ENCODE measurements at regions not wholly inside any gene's neighbourhood (a gene's known extent, or its start where the extent isn't known, plus 50 kb on each side); places are given as distances from the start of the nearest gene placed in this dataset.

DNA sequence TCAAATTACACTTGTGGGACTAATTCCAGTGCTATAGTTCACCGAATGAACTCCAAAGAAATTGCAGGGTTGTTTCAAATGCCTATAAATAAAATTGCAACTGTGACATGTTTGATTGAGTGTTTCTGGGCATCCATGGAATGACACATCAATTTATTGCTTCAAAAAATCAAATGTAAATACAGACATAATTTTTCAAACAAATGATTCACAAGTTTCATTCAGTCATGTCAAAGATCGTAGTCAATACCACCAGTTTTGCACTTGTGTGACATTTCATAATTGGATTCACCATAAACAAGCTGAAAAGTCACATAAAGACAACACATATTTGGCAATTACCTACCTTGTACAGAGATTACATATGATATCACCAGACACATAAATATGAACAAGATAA is 350.8 kb downstream of the CDH2 start:
- Histone ChIP-seq H3K9ac (ENCODE audit: low read length) (no peak overlapping the region), H3K27me3 (ENCODE audit: control insufficient read depth, insufficient read depth, low read length) (no peaks in the 10 kb centered on the region), H3K27ac (ENCODE audit: low read depth, low read length) (no peak overlapping the region), H3K4me3 (ENCODE audit: low read depth, low read length) (no peak overlapping the region), H3K9me3 (ENCODE audit: control insufficient read depth, insufficient read depth, low read depth, low read length) (0 out of 2 replicates have a peak, but pooled peaks cover 6% of the 10 kb centered on the region), H3K4me1 (ENCODE audit: control insufficient read depth, insufficient read depth, low read length) (peaks cover 13% of the 10 kb centered on the region), H3K36me3 (ENCODE audit: control insufficient read depth, insufficient read depth, low read length) (no peaks in the 10 kb centered on the region)

DNA sequence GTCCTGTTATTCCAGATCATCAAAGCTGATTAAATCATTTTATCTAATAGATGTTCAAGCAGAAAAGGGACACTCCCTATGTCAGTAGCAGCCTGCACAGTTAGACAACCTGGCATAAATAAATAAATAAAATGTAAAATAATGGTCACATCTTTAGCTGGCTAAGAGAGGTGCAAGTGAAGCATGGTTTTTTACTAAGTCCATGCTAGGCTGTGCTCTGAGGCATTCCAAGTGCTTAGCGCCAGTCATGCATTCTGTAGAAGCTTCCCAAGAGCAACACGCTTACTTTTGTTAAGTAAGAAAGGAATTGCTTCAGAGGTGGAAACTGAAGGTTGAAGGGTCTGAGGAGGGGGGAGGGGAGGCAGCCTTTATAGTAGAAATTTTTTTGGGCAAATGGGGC is 351.2 kb downstream of the CDH2 start:
- H3K4me3 ChIP-seq (ENCODE audit: low read depth, low read length): no peak overlapping the region
- no peak overlapping the region for H3K27ac ChIP-seq (ENCODE audit: low read depth, low read length)
- 0 out of 2 replicates have a peak, but pooled peaks cover 6% of the 10 kb centered on the region for H3K9me3 ChIP-seq (ENCODE audit: control insufficient read depth, insufficient read depth, low read depth, low read length)
- peaks cover 13% of the 10 kb centered on the region for H3K4me1 ChIP-seq (ENCODE audit: control insufficient read depth, insufficient read depth, low read length)
- H3K27me3 ChIP-seq (ENCODE audit: control insufficient read depth, insufficient read depth, low read length): no peaks in the 10 kb centered on the region
- H3K36me3 ChIP-seq (ENCODE audit: control insufficient read depth, insufficient read depth, low read length): no peaks in the 10 kb centered on the region
- H3K9ac ChIP-seq (ENCODE audit: low read length): no peak overlapping the region

DNA sequence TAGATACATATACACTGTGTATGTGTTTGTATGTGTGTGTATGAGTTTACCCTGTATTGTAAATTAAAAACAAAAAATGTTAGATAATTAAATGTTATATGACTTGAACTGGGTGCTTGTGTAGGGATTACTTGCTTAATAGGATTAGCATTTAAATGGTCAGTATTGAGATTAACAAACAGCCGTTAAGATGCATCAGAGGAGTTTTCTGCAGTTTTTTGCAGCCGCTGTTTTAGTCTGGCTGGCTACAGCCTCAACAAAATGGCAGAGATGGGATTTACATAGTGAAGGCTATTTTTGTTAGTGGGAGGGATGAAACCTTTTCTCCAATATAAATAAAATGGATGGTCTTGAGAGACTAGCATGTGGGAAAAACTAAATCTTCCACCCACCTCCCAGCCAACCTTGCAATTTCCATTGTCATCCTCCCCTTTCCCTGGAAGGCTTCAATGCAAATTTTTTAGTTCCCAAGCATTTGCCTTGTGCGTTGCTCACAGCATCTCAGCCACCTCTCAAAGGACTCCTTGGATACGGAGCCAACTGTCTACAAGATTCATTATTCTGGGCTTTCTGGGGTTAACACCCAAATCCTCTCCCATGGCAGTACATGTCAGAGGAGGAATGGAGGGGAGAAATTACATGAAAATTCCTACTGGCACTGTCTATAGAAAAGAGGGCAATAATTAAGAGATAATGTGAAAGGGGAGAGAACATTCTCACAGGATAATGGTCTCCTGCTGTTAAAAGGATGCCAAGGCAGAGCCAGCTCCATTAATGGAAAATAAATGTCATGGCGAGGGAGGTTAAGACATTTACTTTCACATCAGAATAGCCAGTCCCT is 351.9 kb downstream of the CDH2 start:
- no peak overlapping the region for H3K27ac ChIP-seq (ENCODE audit: low read depth, low read length)

DNA sequence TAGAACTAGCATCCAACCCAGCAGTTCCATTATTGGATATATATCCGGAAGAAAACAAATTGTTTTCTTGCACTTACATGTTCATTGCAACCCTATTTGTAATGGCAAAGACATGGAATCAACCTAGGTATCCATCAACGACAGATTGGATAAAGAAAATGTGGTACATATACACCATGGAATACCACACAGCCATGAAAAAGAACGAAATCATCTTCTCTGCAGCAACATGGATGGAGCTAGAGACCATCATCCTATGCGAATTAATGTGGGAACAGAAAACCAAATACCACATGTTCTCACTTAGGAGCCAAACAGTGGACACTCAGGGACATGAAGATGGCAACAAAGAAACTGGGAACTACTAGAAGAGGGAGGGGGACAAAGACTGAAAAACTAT is 352.7 kb downstream of the CDH2 start:
- Histone ChIP-seq H3K4me1 (ENCODE audit: control insufficient read depth, insufficient read depth, low read length) (peaks cover 13% of the 10 kb centered on the region), H3K27ac (ENCODE audit: low read depth, low read length) (no peak overlapping the region), H3K9ac (ENCODE audit: low read length) (no peak overlapping the region), H3K4me3 (ENCODE audit: low read depth, low read length) (no peak overlapping the region), H3K27me3 (ENCODE audit: control insufficient read depth, insufficient read depth, low read length) (no peaks in the 10 kb centered on the region), H3K9me3 (ENCODE audit: control insufficient read depth, insufficient read depth, low read depth, low read length) (0 out of 2 replicates have a peak, but pooled peaks cover 6% of the 10 kb centered on the region), H3K36me3 (ENCODE audit: control insufficient read depth, insufficient read depth, low read length) (no peaks in the 10 kb centered on the region)

More for the DNA sequence above, 351.9 kb downstream of the CDH2 start:
- H3K4me3 ChIP-seq (ENCODE audit: low read depth, low read length): no peak overlapping the region
- H3K27me3 ChIP-seq (ENCODE audit: control insufficient read depth, insufficient read depth, low read length): no peaks in the 10 kb centered on the region
- no peak overlapping the region for H3K9ac ChIP-seq (ENCODE audit: low read length)
- H3K4me1 ChIP-seq (ENCODE audit: control insufficient read depth, insufficient read depth, low read length): peaks cover 13% of the 10 kb centered on the region
- 0 out of 2 replicates have a peak, but pooled peaks cover 6% of the 10 kb centered on the region for H3K9me3 ChIP-seq (ENCODE audit: control insufficient read depth, insufficient read depth, low read depth, low read length)
- H3K36me3 ChIP-seq (ENCODE audit: control insufficient read depth, insufficient read depth, low read length): no peaks in the 10 kb centered on the region

DNA sequence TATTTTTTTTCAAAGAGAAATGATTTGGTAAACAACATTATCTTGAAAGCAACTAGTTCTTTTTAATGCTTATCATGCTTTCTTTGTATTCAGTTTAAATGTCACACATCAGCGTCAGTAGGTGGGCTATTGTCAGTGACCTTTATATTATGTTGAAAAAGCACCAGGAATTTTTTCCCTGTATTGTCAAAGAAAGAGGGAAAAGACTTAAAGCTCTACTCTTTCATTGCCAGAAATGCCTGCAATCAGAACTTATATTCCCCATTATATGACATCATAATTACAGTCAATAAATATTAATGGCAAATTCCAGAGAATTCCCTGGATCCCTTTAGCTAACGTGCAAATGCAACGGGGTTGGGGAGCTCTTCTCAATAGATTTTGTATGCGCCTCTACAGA is 353.9 kb downstream of the CDH2 start:
- Histone ChIP-seq H3K4me1 (ENCODE audit: control insufficient read depth, insufficient read depth, low read length) (peaks cover 13% of the 10 kb centered on the region), H3K36me3 (ENCODE audit: control insufficient read depth, insufficient read depth, low read length) (no peaks in the 10 kb centered on the region), H3K4me3 (ENCODE audit: low read depth, low read length) (no peak overlapping the region), H3K27ac (ENCODE audit: low read depth, low read length) (no peak overlapping the region), H3K27me3 (ENCODE audit: control insufficient read depth, insufficient read depth, low read length) (no peaks in the 10 kb centered on the region), H3K9ac (ENCODE audit: low read length) (no peak overlapping the region), H3K9me3 (ENCODE audit: control insufficient read depth, insufficient read depth, low read depth, low read length) (0 out of 2 replicates have a peak, but pooled peaks cover 6% of the 10 kb centered on the region)

DNA sequence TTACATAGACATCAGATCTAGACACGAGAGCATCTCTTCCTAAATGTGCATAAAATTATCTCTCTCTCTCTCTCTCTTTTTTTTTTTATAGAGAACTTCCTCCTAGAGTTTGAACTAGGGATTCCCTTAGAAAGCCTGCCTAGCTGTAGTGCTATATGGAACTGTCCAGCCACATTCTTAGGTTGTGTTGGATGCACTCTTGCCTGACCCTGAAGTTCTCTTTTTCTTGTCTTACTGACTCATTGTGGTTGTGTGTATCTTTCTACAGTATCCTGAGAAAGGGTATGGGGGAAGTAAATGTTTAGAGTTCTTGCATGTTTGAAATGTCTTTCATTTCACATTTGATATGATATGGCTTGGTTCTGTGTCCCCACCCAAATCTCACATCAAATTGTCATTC is 368.2 kb downstream of the CDH2 start:
- Histone ChIP-seq H3K4me1 (ENCODE audit: control insufficient read depth, insufficient read depth, low read length) (no peaks in the 10 kb centered on the region), H3K36me3 (ENCODE audit: control insufficient read depth, insufficient read depth, low read length) (no peaks in the 10 kb centered on the region), H3K9me3 (ENCODE audit: control insufficient read depth, insufficient read depth, low read depth, low read length) (no peaks in the 10 kb centered on the region), H3K27ac (ENCODE audit: low read depth, low read length) (no peak overlapping the region), H3K27me3 (ENCODE audit: control insufficient read depth, insufficient read depth, low read length) (no peaks in the 10 kb centered on the region), H3K4me3 (ENCODE audit: low read depth, low read length) (no peak overlapping the region), H3K9ac (ENCODE audit: low read length) (no peak overlapping the region)

DNA sequence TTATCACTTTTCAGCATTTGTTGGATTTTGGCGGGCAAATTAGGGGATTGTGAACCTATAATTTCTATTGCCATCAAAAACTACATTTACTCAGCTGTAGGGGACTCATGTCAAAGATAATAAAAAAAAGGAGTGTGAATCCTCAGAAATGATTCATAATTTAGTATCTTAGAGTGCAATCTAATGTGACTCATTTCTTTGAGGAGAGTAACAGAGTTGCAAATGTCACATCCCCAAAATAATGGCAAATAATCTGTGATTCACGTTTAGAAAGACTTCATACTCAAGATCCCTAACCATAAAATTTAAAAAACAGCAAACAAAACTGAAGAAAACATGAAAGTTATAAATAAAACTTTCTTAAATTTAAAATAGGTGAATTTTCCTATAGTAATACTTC is 373.0 kb downstream of the CDH2 start:
- H3K36me3 ChIP-seq (ENCODE audit: control insufficient read depth, insufficient read depth, low read length): no peaks in the 10 kb centered on the region
- H3K4me1 ChIP-seq (ENCODE audit: control insufficient read depth, insufficient read depth, low read length): no peaks in the 10 kb centered on the region
- H3K27ac ChIP-seq (ENCODE audit: low read depth, low read length): no peak overlapping the region
- no peaks in the 10 kb centered on the region for H3K27me3 ChIP-seq (ENCODE audit: control insufficient read depth, insufficient read depth, low read length)
- H3K9ac ChIP-seq (ENCODE audit: low read length): no peak overlapping the region
- H3K9me3 ChIP-seq (ENCODE audit: control insufficient read depth, insufficient read depth, low read depth, low read length): no peaks in the 10 kb centered on the region
- no peak overlapping the region for H3K4me3 ChIP-seq (ENCODE audit: low read depth, low read length)

DNA sequence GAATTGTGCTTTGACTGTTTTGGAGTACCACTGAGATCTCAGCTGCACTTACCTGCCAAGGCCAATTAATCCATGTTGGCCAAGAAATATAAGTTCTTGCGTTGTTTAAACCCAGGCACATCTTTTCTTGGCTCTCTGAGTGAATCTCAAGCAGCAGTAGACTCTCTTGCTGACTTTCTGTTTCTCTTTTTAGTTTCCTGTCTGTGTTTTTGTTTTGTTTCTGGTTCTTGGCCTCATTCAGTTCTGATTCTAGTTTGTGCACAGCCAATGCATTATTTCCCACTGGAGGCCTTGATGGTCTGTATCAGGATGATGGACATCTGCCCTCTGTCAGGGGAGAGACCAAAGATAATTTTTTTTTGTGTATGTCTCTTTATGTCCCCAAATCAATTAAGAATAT is 379.4 kb downstream of the CDH2 start:
- Histone ChIP-seq H3K36me3 (ENCODE audit: control insufficient read depth, insufficient read depth, low read length) (no peaks in the 10 kb centered on the region), H3K4me1 (ENCODE audit: control insufficient read depth, insufficient read depth, low read length) (no peaks in the 10 kb centered on the region), H3K9me3 (ENCODE audit: control insufficient read depth, insufficient read depth, low read depth, low read length) (no peaks in the 10 kb centered on the region), H3K4me3 (ENCODE audit: low read depth, low read length) (no peak overlapping the region), H3K27ac (ENCODE audit: low read depth, low read length) (no peak overlapping the region), H3K9ac (ENCODE audit: low read length) (no peak overlapping the region), H3K27me3 (ENCODE audit: control insufficient read depth, insufficient read depth, low read length) (no peaks in the 10 kb centered on the region)

DNA sequence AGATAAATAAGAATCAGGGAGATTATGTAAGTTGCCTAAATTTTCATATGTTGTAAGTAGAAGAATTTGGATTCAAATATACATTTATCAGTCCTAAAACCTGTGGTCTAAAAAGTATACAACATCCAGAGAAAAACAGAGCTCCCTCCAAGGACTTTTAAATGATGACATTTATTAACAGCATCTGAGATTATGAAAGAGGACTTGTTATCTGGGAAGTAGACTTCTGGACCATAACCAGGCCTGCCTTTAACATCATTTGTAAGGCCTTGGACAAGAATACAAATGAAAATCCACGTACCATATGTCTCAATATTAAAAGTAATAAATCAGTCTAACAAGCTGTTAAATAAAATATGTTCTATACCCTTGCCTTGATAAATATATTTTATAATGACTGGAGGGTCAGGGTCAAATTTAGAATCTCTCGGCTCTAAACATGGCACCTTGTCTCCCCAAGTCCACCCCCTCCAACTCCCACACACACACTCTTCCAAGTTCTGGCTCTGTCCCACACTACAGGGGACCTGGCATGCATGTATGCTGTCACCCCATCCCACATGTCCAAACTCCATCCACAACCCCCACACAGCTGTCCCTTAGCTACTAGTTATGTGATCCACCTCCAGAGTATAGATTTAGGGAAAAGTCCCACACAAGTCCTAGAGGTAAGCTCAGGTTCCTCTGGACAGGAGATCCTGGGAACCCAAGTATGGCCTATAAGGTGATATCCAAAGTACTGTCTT is 382.6 kb downstream of the CDH2 start:
- H3K27ac ChIP-seq (ENCODE audit: low read depth, low read length): no peak overlapping the region
- H3K36me3 ChIP-seq (ENCODE audit: control insufficient read depth, insufficient read depth, low read length): no peaks in the 10 kb centered on the region
- no peak overlapping the region for H3K4me3 ChIP-seq (ENCODE audit: low read depth, low read length)
- no peaks in the 10 kb centered on the region for H3K4me1 ChIP-seq (ENCODE audit: control insufficient read depth, insufficient read depth, low read length)
- no peaks in the 10 kb centered on the region for H3K27me3 ChIP-seq (ENCODE audit: control insufficient read depth, insufficient read depth, low read length)
- no peak overlapping the region for H3K9ac ChIP-seq (ENCODE audit: low read length)
- H3K9me3 ChIP-seq (ENCODE audit: control insufficient read depth, insufficient read depth, low read depth, low read length): no peaks in the 10 kb centered on the region

DNA sequence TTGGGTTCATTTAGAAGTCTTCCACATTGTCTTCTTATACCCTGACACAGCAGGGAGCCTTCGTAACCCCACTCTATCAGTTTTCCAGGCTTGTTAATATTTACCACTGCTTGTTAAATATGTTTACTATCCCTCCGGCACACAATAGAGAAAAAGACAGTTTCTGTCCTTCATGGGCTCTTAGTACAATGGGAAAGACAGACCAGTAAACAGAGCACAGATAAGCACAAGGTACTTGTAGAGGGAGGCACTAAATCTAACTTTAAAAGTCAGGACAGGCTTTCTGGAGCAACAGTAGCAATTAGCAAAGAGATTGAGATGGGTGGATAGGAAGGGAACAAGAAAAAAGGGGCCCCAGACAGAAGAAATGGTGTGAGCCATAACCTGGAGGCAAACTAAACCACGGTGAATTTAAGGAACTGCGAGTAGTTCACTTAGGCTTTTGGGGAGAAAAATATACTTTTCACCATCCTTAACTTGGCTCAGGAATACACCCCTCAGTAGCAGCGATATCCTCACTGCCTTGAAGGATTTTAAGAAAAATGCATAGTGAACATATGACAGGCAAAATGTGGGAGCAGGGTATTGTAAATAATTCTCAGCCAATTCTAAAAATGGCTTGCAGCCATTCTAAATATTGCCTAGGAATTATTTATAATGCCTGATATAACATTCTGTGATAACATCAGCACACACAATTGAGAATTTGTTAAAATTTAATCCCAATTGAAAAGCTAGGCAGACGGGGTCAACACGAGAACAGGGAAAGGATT is 383.7 kb downstream of the CDH2 start:
- Histone ChIP-seq H3K9me3 (ENCODE audit: control insufficient read depth, insufficient read depth, low read depth, low read length) (no peaks in the 10 kb centered on the region), H3K4me3 (ENCODE audit: low read depth, low read length) (no peak overlapping the region), H3K27ac (ENCODE audit: low read depth, low read length) (no peak overlapping the region), H3K9ac (ENCODE audit: low read length) (no peak overlapping the region), H3K36me3 (ENCODE audit: control insufficient read depth, insufficient read depth, low read length) (no peaks in the 10 kb centered on the region), H3K4me1 (ENCODE audit: control insufficient read depth, insufficient read depth, low read length) (no peaks in the 10 kb centered on the region), H3K27me3 (ENCODE audit: control insufficient read depth, insufficient read depth, low read length) (no peaks in the 10 kb centered on the region)

Data from HUES6 (cell line).